Suprapubic skin (tissue), 4 donors: ENCODE measurements at regions not wholly inside any gene's neighbourhood (a gene's known extent, or its start where the extent isn't known, plus 50 kb on each side); places are given as distances from the start of the nearest gene placed in this dataset.

Source experiments
- CTCF ChIP-seq, 2 donors: fragments of 200-600 bp in 1 of 2; fragments of 450-650 bp in 1 of 2; sonication (generic) in 1 of 2; IDR thresholded peaks; one replicate each; pipeline ENCODE4 v1.5.1; 2016 to 2019; ENCODE audit warnings: antibody characterized with exemption in 2 of 2, mild to moderate bottlenecking in 1 of 2, moderate library complexity in 1 of 2
- POLR2A ChIP-seq, 2 donors: fragments of 450-650 bp; IDR thresholded peaks; one replicate each; pipeline ENCODE4 v1.6.1; 2017; ENCODE audit warnings: antibody characterized with exemption in 2 of 2, mild to moderate bottlenecking in 2 of 2, moderate library complexity in 2 of 2
- POLR2AphosphoS5 ChIP-seq, 3 donors: sonication (generic); formaldehyde crosslinking; IDR thresholded peaks; one replicate each; pipeline ENCODE4 v1.6.1; 2017; ENCODE audit warnings: antibody characterized with exemption in 3 of 3

GRCh38 chr3:28067014-28067413 lies 174.4 kb upstream of the CMC1 start:
- TF ChIP-seq POLR2A (IDR thresholded peaks at IDR 0.05) (no peak), POLR2AphosphoS5 (IDR thresholded peaks at IDR 0.05) (no peak), CTCF (IDR thresholded peaks at IDR 0.05) (no peak)
